Liver (tissue), 8 donors: ENCODE measurements at regions not wholly inside any gene's neighbourhood (a gene's known extent, or its start where the extent isn't known, plus 50 kb on each side); places are given as distances from the start of the nearest gene placed in this dataset.

Experiments
- DNase-seq: peaks from one replicate; pipeline ENCODE4 v3.0.0-alpha.2; 2017; ENCODE audit warnings: low spot score
- H3K27ac ChIP-seq, 2 donors: one replicate each; pipeline ENCODE4 v1.7.0; 2013; ENCODE audit warnings: inconsistent platforms in 2 of 2, low read length in 2 of 2, control low read depth in 1 of 2, low read depth in 1 of 2, mild to moderate bottlenecking in 1 of 2
- H3K27me3 ChIP-seq, 4 donors: one replicate each; pipeline versions ENCODE4 v1.6.1 to v1.7.0; 2013; ENCODE audit warnings: low read length in 3 of 4, inconsistent platforms in 1 of 4, mild to moderate bottlenecking in 1 of 4, moderate library complexity in 1 of 4; ENCODE audit not compliant: control insufficient read depth in 4 of 4, insufficient read depth in 4 of 4
- H3K36me3 ChIP-seq, 4 donors: one replicate each; pipeline versions ENCODE4 v1.6.1 to v1.7.0; 2013; ENCODE audit warnings: low read length in 3 of 4, mild to moderate bottlenecking in 3 of 4, low read depth in 1 of 4, moderate library complexity in 1 of 4; ENCODE audit not compliant: control insufficient read depth in 4 of 4, insufficient read depth in 3 of 4
- H3K4me1 ChIP-seq, 4 donors: one replicate each; pipeline versions ENCODE4 v1.6.1 to v1.7.0; 2013; ENCODE audit warnings: low read length in 3 of 4, mild to moderate bottlenecking in 3 of 4, moderate library complexity in 1 of 4; ENCODE audit not compliant: control insufficient read depth in 4 of 4, insufficient read depth in 4 of 4
- H3K4me3 ChIP-seq, 3 donors: one replicate each; pipeline versions ENCODE4 v1.6.1 to v1.7.0; 2013; ENCODE audit warnings: low read length in 3 of 3, control low read depth in 1 of 3, low read depth in 1 of 3, mild to moderate bottlenecking in 1 of 3
- H3K9ac ChIP-seq, 2 donors: one replicate each; pipeline ENCODE4 v1.7.0; 2013; ENCODE audit warnings: low read length in 2 of 2, mild to moderate bottlenecking in 2 of 2, moderate library complexity in 2 of 2, control low read depth in 1 of 2, low read depth in 1 of 2
- H3K9me3 ChIP-seq, 4 donors: one replicate each; pipeline versions ENCODE4 v1.6.1 to v1.7.0; 2013; ENCODE audit warnings: low read length in 3 of 4; ENCODE audit not compliant: control insufficient read depth in 4 of 4
- ATF3 ChIP-seq: IDR thresholded peaks from 2 replicates; pipeline ENCODE4 v1.6.1; 2016; ENCODE audit warnings: antibody characterized with exemption
- CTCF ChIP-seq: fragments of 150-350 bp; IDR thresholded peaks from 2 replicates; pipeline ENCODE4 v1.5.1; 2017; ENCODE audit warnings: improper control_type of control experiment, low read depth, low read length; ENCODE audit not compliant: missing input control
- EGR1 ChIP-seq, 2 donors: IDR thresholded peaks; 2 replicates each; pipeline ENCODE4 v1.6.1; 2016 to 2018; ENCODE audit warnings: antibody characterized with exemption in 2 of 2, low read depth in 2 of 2
- FOXA1 ChIP-seq: IDR thresholded peaks from 2 replicates; pipeline ENCODE4 v1.6.1; 2016; ENCODE audit warnings: antibody characterized with exemption
- FOXA2 ChIP-seq: IDR thresholded peaks from 2 replicates; pipeline ENCODE4 v1.6.1; 2016; ENCODE audit warnings: antibody characterized with exemption
- GABPA ChIP-seq, 2 donors: IDR thresholded peaks in 1 of 2; conservative IDR thresholded peaks in 1 of 2; 2 replicates each; pipeline ENCODE4 v1.6.1; 2016; ENCODE audit warnings: antibody characterized with exemption in 2 of 2, mild to moderate bottlenecking in 1 of 2, moderate library complexity in 1 of 2
- HNF4A ChIP-seq, 2 donors: conservative IDR thresholded peaks; 2 replicates each; pipeline ENCODE4 v1.6.1; 2016; ENCODE audit warnings: antibody characterized with exemption in 2 of 2, mild to moderate bottlenecking in 2 of 2
- HNF4G ChIP-seq: IDR thresholded peaks from 2 replicates; pipeline ENCODE4 v1.6.1; 2016; ENCODE audit warnings: antibody characterized with exemption
- JUND ChIP-seq, 2 donors: IDR thresholded peaks; 2 replicates each; pipeline ENCODE4 v1.6.1; 2016; ENCODE audit warnings: antibody characterized with exemption in 2 of 2
- MAX ChIP-seq: IDR thresholded peaks from 2 replicates; pipeline ENCODE4 v1.6.1; 2016; ENCODE audit warnings: antibody characterized with exemption
- NR2F2 ChIP-seq: IDR thresholded peaks from 2 replicates; pipeline ENCODE4 v1.6.1; 2016; ENCODE audit warnings: antibody characterized with exemption
- RAD21 ChIP-seq, 2 donors: IDR thresholded peaks; 2 replicates each; pipeline ENCODE4 v1.6.1; 2016; ENCODE audit warnings: antibody characterized with exemption in 2 of 2, mild to moderate bottlenecking in 2 of 2
- REST ChIP-seq: IDR thresholded peaks from 2 replicates; pipeline ENCODE4 v1.6.1; 2016; ENCODE audit warnings: antibody characterized with exemption, mild to moderate bottlenecking
- RXRA ChIP-seq, 2 donors: IDR thresholded peaks; 2 replicates each; pipeline ENCODE4 v1.6.1; 2017 to 2018; ENCODE audit warnings: antibody characterized with exemption in 2 of 2, mild to moderate bottlenecking in 1 of 2
- SP1 ChIP-seq: IDR thresholded peaks from 2 replicates; pipeline ENCODE4 v1.6.1; 2018; ENCODE audit warnings: antibody characterized with exemption, mild to moderate bottlenecking
- TAF1 ChIP-seq: conservative IDR thresholded peaks from 2 replicates; pipeline ENCODE4 v1.6.1; 2016; ENCODE audit warnings: antibody characterized with exemption, mild to moderate bottlenecking
- YY1 ChIP-seq: IDR thresholded peaks from 2 replicates; pipeline ENCODE4 v1.6.1; 2016; ENCODE audit warnings: antibody characterized with exemption, mild to moderate bottlenecking
- ZBTB33 ChIP-seq: IDR thresholded peaks from 2 replicates; pipeline ENCODE4 v1.6.1; 2016; ENCODE audit warnings: antibody characterized with exemption
- WGBS: extraction: QIAGEN DNeasy Blood & Tissue Kit; methylation state at CpG from one replicate; pipeline ENCODE4 v1.1.7; 2013; 5-methylcytosine and 5-hydroxymethylcytosine counted together
- donor health status: healthy.
- donor health status: healthy.
- donor health status: healthy.
- donor health status: healthy.
- donor health status: healthy.

GRCh38 chr18:55073116-55073515 is 113.9 kb upstream of the CCDC68 start:
- no peak overlapping the region for H3K9ac ChIP-seq
- H3K27ac ChIP-seq, result no peak overlapping the region
- no peak overlapping the region for H3K4me3 ChIP-seq
- no peak for DNase-seq
- no peaks in the 10 kb centered on the region for H3K36me3 ChIP-seq
- no peaks in the 10 kb centered on the region for H3K9me3 ChIP-seq
- 72% methylated on average over 4 of the region's 4 CpGs for WGBS
- TF ChIP-seq HNF4G (no peak), ATF3 (no peak), NR2F2 (no peak), HNF4A (conservative IDR thresholded peaks at IDR 0.05) (no peak), CTCF (no peak), SP1 (no peak), EGR1 (IDR thresholded peaks at IDR 0.05; ENCODE audit: low read depth in 2 of 2) (no peak), FOXA2 (no peak)
- H3K4me1 ChIP-seq, result no peaks in the 10 kb centered on the region
- H3K27me3 ChIP-seq, result peaks cover 0 to 4% (median 0%) of the 10 kb centered on the region in 4 donors

- Histone ChIP-seq H3K36me3 (no peaks in the 10 kb centered on the region), H3K4me1 (no peaks in the 10 kb centered on the region), H3K27ac (no peak overlapping the region), H3K27me3 (peaks cover 0 to 4% (median 0%) of the 10 kb centered on the region in 4 donors), H3K9me3 (no peaks in the 10 kb centered on the region), H3K4me3 (no peak overlapping the region), H3K9ac (no peak overlapping the region)
- TF ChIP-seq FOXA2, result no peak
- no peak for DNase-seq
- 82% methylated on average over 4 of the region's 4 CpGs for WGBS
These were observed 113.4 kb upstream of the CCDC68 start for GRCh38 chr18:55072698-55073097.

- no peaks in the 10 kb centered on the region for H3K4me1 ChIP-seq
- DNase-seq, result no peak
- no peak overlapping the region for H3K4me3 ChIP-seq
- H3K9ac ChIP-seq, result no peak overlapping the region
- TF ChIP-seq HNF4A (conservative IDR thresholded peaks at IDR 0.05) (no peak), FOXA2 (no peak), TAF1 (no peak), ZBTB33 (no peak), NR2F2 (no peak), MAX (no peak), HNF4G (no peak), REST (no peak), RAD21 (IDR thresholded peaks at IDR 0.05) (no peak), GABPA (IDR thresholded peaks at IDR 0.05 in 1 of 2, conservative IDR thresholded peaks at IDR 0.05 in 1 of 2) (no peak), RXRA (IDR thresholded peaks at IDR 0.05) (no peak), FOXA1 (no peak), YY1 (no peak), JUND (IDR thresholded peaks at IDR 0.05) (no peak)
- H3K27me3 ChIP-seq, result peaks cover 0 to 4% (median 0%) of the 10 kb centered on the region in 4 donors
- H3K27ac ChIP-seq, result no peak overlapping the region
- WGBS, result 43% methylated on average over 2 of the region's 2 CpGs
- no peaks in the 10 kb centered on the region for H3K36me3 ChIP-seq
- H3K9me3 ChIP-seq, result no peaks in the 10 kb centered on the region
These were observed 112.9 kb upstream of the CCDC68 start for GRCh38 chr18:55072181-55072580.
